Endothelial cell of umbilical vein (primary cell): ENCODE measurements at regions not wholly inside any gene's neighbourhood (a gene's known extent, or its start where the extent isn't known, plus 50 kb on each side); places are given as distances from the start of the nearest gene placed in this dataset.

Source experiments
- BruUV-seq: library from RNA; stranded (reverse); fragments of 400-500 nt; replicated peaks from 2 replicates; lab custom pipeline; 2021; lab: Mats Ljungman, UMichigan
- CTCF ChIA-PET: fragments of 300-600, 350-600 bp; sonication (Branson Sonifier 250); formaldehyde crosslinking; loops from one replicate; lab custom pipeline; 2021; ENCODE audit warnings: antibody characterized with exemption, inconsistent platforms; lab: Charles Lee
- POLR2A ChIA-PET: fragments of 300-600, 350-600 bp; sonication (Branson Sonifier 250); formaldehyde crosslinking; loops from one replicate; lab custom pipeline; 2021; ENCODE audit warnings: antibody characterized with exemption, inconsistent platforms; lab: Charles Lee
- DNase-seq: peaks from one replicate; pipeline ENCODE4 v3.0.0-alpha.2; 2011; ENCODE audit warnings: low read depth, low spot score
- FAIRE-seq: peaks from 2 replicates; lab custom pipeline; 2011; peaks lifted over from hg19 to GRCh38; lab: Jason Lieb, UNC
- H2AFZ ChIP-seq: 2 replicates; pipeline ENCODE4 v1.6.0; 2012; ENCODE audit warnings: low read depth, low read length, control low read depth, inconsistent platforms
- H3K27ac ChIP-seq: 2 replicates; pipeline ENCODE4 v1.5.1; 2011; ENCODE audit warnings: low read depth, mild to moderate bottlenecking, control low read depth, low read length, moderate library complexity; ENCODE audit not compliant: insufficient read depth
- H3K27me3 ChIP-seq, 2 experiments: 2 replicates each; pipeline versions ENCODE4 v1.6.0 to v1.6.1; 2011; ENCODE audit warnings: low read length in 2 of 2, mixed read lengths in 1 of 2; ENCODE audit not compliant: control insufficient read depth in 2 of 2, insufficient read depth in 2 of 2
- H3K36me3 ChIP-seq, 2 experiments: 2 replicates in 1 of 2; 3 replicates in 1 of 2; pipeline ENCODE4 v1.5.1; 2011; ENCODE audit warnings: low read length in 2 of 2, mild to moderate bottlenecking in 1 of 2, moderate library complexity in 1 of 2; ENCODE audit not compliant: control insufficient read depth in 2 of 2, insufficient read depth in 2 of 2; ENCODE audit errors: extremely low read depth in 1 of 2
- H3K4me1 ChIP-seq: 3 replicates; pipeline ENCODE4 v1.5.1; 2011; ENCODE audit warnings: mild to moderate bottlenecking, low read length; ENCODE audit not compliant: control insufficient read depth, insufficient read depth; ENCODE audit errors: extremely low read depth
- H3K4me2 ChIP-seq: 2 replicates; pipeline ENCODE4 v1.6.1; 2011; ENCODE audit warnings: low read length, control low read depth, mixed read lengths; ENCODE audit not compliant: insufficient read depth
- H3K4me3 ChIP-seq, 3 experiments: fragments of 200-600 bp in 1 of 3; sonication (generic), shearing (Covaris generic) in 1 of 3; replicated peaks in 1 of 3; 2 replicates each; pipeline ENCODE4 v1.5.1; 2011 to 2016; ENCODE audit warnings: control low read depth in 3 of 3, low read length in 3 of 3, mild to moderate bottlenecking in 2 of 3, inconsistent platforms in 1 of 3, low read depth in 1 of 3, moderate library complexity in 1 of 3; ENCODE audit not compliant: insufficient read depth in 1 of 3
- H3K79me2 ChIP-seq: 2 replicates; pipeline ENCODE4 v1.6.0; 2012; ENCODE audit warnings: low read length, inconsistent platforms; ENCODE audit not compliant: control insufficient read depth, insufficient read depth
- H3K9ac ChIP-seq: replicated peaks from 2 replicates; pipeline ENCODE3; 2011; ENCODE audit warnings: low read length, control low read depth; ENCODE audit not compliant: insufficient read depth; ENCODE audit errors: extremely low read depth
- H3K9me1 ChIP-seq: replicated peaks from 3 replicates; pipeline ENCODE4 v1.6.0; 2011; ENCODE audit warnings: mild to moderate bottlenecking, low read length; ENCODE audit not compliant: control insufficient read depth, insufficient read depth; ENCODE audit errors: extremely low read depth
- H3K9me3 ChIP-seq: replicated peaks from 2 replicates; pipeline ENCODE4 v1.5.1; 2012; ENCODE audit warnings: low read length, inconsistent platforms; ENCODE audit not compliant: control insufficient read depth, insufficient read depth
- H4K20me1 ChIP-seq: replicated peaks from 2 replicates; pipeline ENCODE3; 2011; ENCODE audit warnings: mild to moderate bottlenecking, low read length; ENCODE audit not compliant: control insufficient read depth, insufficient read depth; ENCODE audit errors: extremely low read depth
- CTCF ChIP-seq, 2 donors: IDR thresholded peaks; 1 replicate in 1 of 2; 2 replicates in 1 of 2; pipeline ENCODE4 v1.5.1; 2011; ENCODE audit warnings: low read length in 2 of 2, mild to moderate bottlenecking in 2 of 2, moderate library complexity in 2 of 2, control low read depth in 1 of 2, inconsistent platforms in 1 of 2, low read depth in 1 of 2; ENCODE audit not compliant: insufficient read depth in 1 of 2; ENCODE audit errors: extremely low read depth in 1 of 2
- EZH2 ChIP-seq: IDR thresholded peaks from 2 replicates; pipeline ENCODE4 v1.6.1; 2012; ENCODE audit warnings: borderline replicate concordance, low read depth, mild to moderate bottlenecking, moderate library complexity, low read length, inconsistent platforms; ENCODE audit not compliant: severe bottlenecking
- FOS ChIP-seq: IDR thresholded peaks from 2 replicates; pipeline ENCODE4 v1.6.1; 2011; ENCODE audit warnings: mild to moderate bottlenecking, low read length, moderate library complexity, borderline replicate concordance; ENCODE audit not compliant: insufficient read depth
- GATA2 ChIP-seq: IDR thresholded peaks from 2 replicates; pipeline ENCODE4 v1.7.0; 2011; ENCODE audit warnings: low read depth, mild to moderate bottlenecking, moderate library complexity, mixed read lengths, low read length; ENCODE audit not compliant: insufficient read length, insufficient read depth
- JUN ChIP-seq: IDR thresholded peaks from 2 replicates; pipeline ENCODE4 v1.6.1; 2011; ENCODE audit warnings: borderline replicate concordance, low read depth; ENCODE audit not compliant: insufficient read length, insufficient read depth
- MYC ChIP-seq: IDR thresholded peaks from one replicate; pipeline ENCODE4 v1.6.1; 2011; ENCODE audit warnings: mild to moderate bottlenecking, low read depth, low read length
- POLR2A ChIP-seq: IDR thresholded peaks from 2 replicates; pipeline ENCODE4 v1.6.1; 2012; ENCODE audit warnings: low read depth, mild to moderate bottlenecking, control low read depth, low read length
- POLR2AphosphoS5 ChIP-seq: IDR thresholded peaks from 2 replicates; pipeline ENCODE4 v1.6.1; 2012; ENCODE audit warnings: low read depth, mild to moderate bottlenecking, control low read depth, low read length, moderate library complexity; ENCODE audit not compliant: insufficient read depth
- dilution Hi-C: fragments of 300-500 bp; cut with MboI; formaldehyde crosslinking; loops from one replicate; pipeline ENCODE4 v1.15.0; 2019; ENCODE audit warnings: low sequenced_read_pairs; ENCODE audit not compliant: extremely low pct_ligation_motif_present
- intact Hi-C: fragments of 100-400 bp; cut with micrococcal nuclease; formaldehyde crosslinking; loops from one replicate; pipeline ENCODE4 v1.10.0; 2022
- TF ChIP-seq, protein P1 (sequence below): IDR thresholded peaks from 2 replicates; pipeline ENCODE4 v1.6.1; 2011; ENCODE audit not compliant: insufficient read depth, insufficient read length

DNA sequence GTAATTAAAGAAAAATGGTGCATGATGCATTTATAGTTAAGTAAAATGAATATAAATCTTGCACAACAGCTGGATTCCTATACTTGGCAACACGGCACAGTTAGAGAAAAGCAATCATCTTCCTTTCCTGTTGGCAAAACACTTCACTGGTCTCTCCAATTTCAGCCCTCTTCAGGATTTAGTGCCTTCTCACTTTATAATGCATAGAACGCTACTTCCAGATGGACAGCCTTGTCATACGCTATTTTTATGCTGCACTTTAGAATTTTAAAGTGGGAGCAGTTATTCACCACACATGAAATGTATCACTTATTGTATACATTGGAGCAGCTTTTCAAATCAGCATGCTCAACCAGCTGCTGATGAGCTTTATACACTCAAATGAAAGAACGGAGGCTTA, 194.4 kb upstream of the GBE1 start:
- Histone ChIP-seq H3K4me2 (no peak overlapping the region), H3K9me1 (no peaks in the 10 kb centered on the region), H4K20me1 (no peaks in the 10 kb centered on the region), H3K27ac (no peak overlapping the region), H3K4me3 (no peak overlapping the region), H3K9ac (no peak overlapping the region), H3K4me1 (no peaks in the 10 kb centered on the region), H3K27me3 (no peaks in the 10 kb centered on the region), H2AFZ (no peak overlapping the region), H3K36me3 (no peaks in the 10 kb centered on the region), H3K9me3 (no peaks in the 10 kb centered on the region), H3K79me2 (no peaks in the 10 kb centered on the region)
- no peak for FAIRE-seq
- POLR2A ChIA-PET, result no interaction called here
- TF ChIP-seq POLR2AphosphoS5 (no peak), JUN (no peak), GATA2 (no peak), EZH2 (no peak), CTCF (IDR thresholded peaks at IDR 0.05; ENCODE audit: extremely low read depth in 1 of 2, insufficient read depth in 1 of 2, low read depth in 1 of 2, low read length in 2 of 2) (no peak), FOS (no peak), POLR2A (no peak), MYC (no peak)
- TF ChIP-seq, protein P1, sequence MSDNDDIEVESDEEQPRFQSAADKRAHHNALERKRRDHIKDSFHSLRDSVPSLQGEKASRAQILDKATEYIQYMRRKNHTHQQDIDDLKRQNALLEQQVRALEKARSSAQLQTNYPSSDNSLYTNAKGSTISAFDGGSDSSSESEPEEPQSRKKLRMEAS, result no peak
- BruUV-seq, result no TSS peak
- CTCF ChIA-PET, result interaction anchor here (0.6 to 1.0 kb wide), 2 partner anchors 13 to 18 kb away, joined by 3 read pairs; no protein-coding TSS in a partner anchor
- intact Hi-C loops (no loop called here), dilution Hi-C loops (no loop called here)
- no peak for DNase-seq
